Mesenchymal stem cell (in vitro differentiated cells and primary cell): ENCODE measurements at regions not wholly inside any gene's neighbourhood (a gene's known extent, or its start where the extent isn't known, plus 50 kb on each side); places are given as distances from the start of the nearest gene placed in this dataset.

Experiments
- DNase-seq: peaks from one replicate; pipeline ENCODE4 v3.0.0-alpha.2; 2013
- H2AFZ ChIP-seq: one replicate; pipeline ENCODE4 v1.6.1; 2013; ENCODE audit warnings: low read depth, mild to moderate bottlenecking, control low read depth, inconsistent platforms, low read length, moderate library complexity
- H2AK5ac ChIP-seq: 2 replicates; pipeline ENCODE4 v1.6.1; 2013; ENCODE audit warnings: low read length, moderate library complexity, mild to moderate bottlenecking, inconsistent platforms; ENCODE audit not compliant: severe bottlenecking
- H2BK120ac ChIP-seq: one replicate; pipeline ENCODE4 v1.6.1; 2013; ENCODE audit warnings: low read depth, mild to moderate bottlenecking, inconsistent platforms, low read length, moderate library complexity
- H2BK12ac ChIP-seq, 2 experiments: one replicate each; pipeline ENCODE4 v1.6.1; 2013; ENCODE audit warnings: inconsistent platforms in 2 of 2, low read length in 2 of 2, mild to moderate bottlenecking in 2 of 2, moderate library complexity in 2 of 2, control low read depth in 1 of 2
- H2BK15ac ChIP-seq: one replicate; pipeline ENCODE4 v1.6.1; 2013; ENCODE audit warnings: mild to moderate bottlenecking, low read depth, inconsistent platforms; ENCODE audit not compliant: poor library complexity, severe bottlenecking
- H2BK5ac ChIP-seq: 2 replicates; pipeline ENCODE4 v1.6.1; 2013; ENCODE audit warnings: low read depth, mild to moderate bottlenecking, low read length, control low read depth, inconsistent platforms; ENCODE audit not compliant: poor library complexity, severe bottlenecking
- H3K14ac ChIP-seq, 2 experiments: one replicate each; pipeline ENCODE4 v1.6.1; 2013; ENCODE audit warnings: inconsistent platforms in 2 of 2, low read length in 2 of 2, control low read depth in 1 of 2, mild to moderate bottlenecking in 1 of 2, moderate library complexity in 1 of 2
- H3K18ac ChIP-seq, 2 experiments: one replicate each; pipeline ENCODE4 v1.6.1; 2013; ENCODE audit warnings: inconsistent platforms in 2 of 2, low read length in 2 of 2, control low read depth in 1 of 2, low read depth in 1 of 2, mild to moderate bottlenecking in 1 of 2
- H3K23ac ChIP-seq, 2 experiments: one replicate each; pipeline ENCODE4 v1.6.1; 2013; ENCODE audit warnings: inconsistent platforms in 2 of 2, low read length in 2 of 2, mild to moderate bottlenecking in 2 of 2, moderate library complexity in 2 of 2, control low read depth in 1 of 2
- H3K27ac ChIP-seq: 2 replicates; pipeline ENCODE4 v1.5.1; 2013; ENCODE audit warnings: mild to moderate bottlenecking, moderate library complexity, low read length, control low read depth, inconsistent platforms; ENCODE audit not compliant: poor library complexity, severe bottlenecking
- H3K27me3 ChIP-seq, 2 experiments: 2 replicates each; pipeline versions ENCODE4 v1.6.1 to v1.7.0; 2013; ENCODE audit warnings: low read length in 2 of 2, mild to moderate bottlenecking in 2 of 2, moderate library complexity in 2 of 2, control low read depth in 1 of 2, inconsistent platforms in 1 of 2; ENCODE audit not compliant: control insufficient read depth in 1 of 2, insufficient read depth in 1 of 2
- H3K36me3 ChIP-seq, 2 experiments: 2 replicates each; pipeline versions ENCODE4 v1.6.1 to v1.7.0; 2013; ENCODE audit warnings: low read length in 2 of 2, control low read depth in 1 of 2, inconsistent platforms in 1 of 2, low read depth in 1 of 2, mild to moderate bottlenecking in 1 of 2; ENCODE audit not compliant: insufficient read depth in 2 of 2, control insufficient read depth in 1 of 2
- H3K4ac ChIP-seq, 2 experiments: one replicate each; pipeline ENCODE4 v1.6.1; 2013; ENCODE audit warnings: inconsistent platforms in 2 of 2, low read length in 2 of 2, mild to moderate bottlenecking in 2 of 2, moderate library complexity in 2 of 2, control low read depth in 1 of 2, low read depth in 1 of 2
- H3K4me1 ChIP-seq: 2 replicates; pipeline ENCODE4 v1.6.1; 2013; ENCODE audit warnings: low read depth, low read length, control low read depth; ENCODE audit not compliant: control insufficient read depth, insufficient read depth
- H3K4me2 ChIP-seq: 2 replicates; pipeline ENCODE4 v1.6.1; 2013; ENCODE audit warnings: low read length, mild to moderate bottlenecking, inconsistent platforms; ENCODE audit not compliant: poor library complexity, severe bottlenecking
- H3K4me3 ChIP-seq, 2 experiments: 2 replicates each; pipeline versions ENCODE4 v1.5.1 to v1.7.0; 2013; ENCODE audit warnings: low read length in 2 of 2, mild to moderate bottlenecking in 2 of 2, control low read depth in 1 of 2, low read depth in 1 of 2; ENCODE audit not compliant: insufficient read depth in 1 of 2
- H3K79me1 ChIP-seq: replicated peaks from 2 replicates; pipeline ENCODE4 v1.6.1; 2013; ENCODE audit warnings: mild to moderate bottlenecking, control low read depth, low read length, inconsistent platforms; ENCODE audit not compliant: poor library complexity, severe bottlenecking
- H3K9ac ChIP-seq: 2 replicates; pipeline ENCODE4 v1.7.0; 2013; ENCODE audit warnings: mild to moderate bottlenecking, low read length, moderate library complexity
- H3K9me3 ChIP-seq: 2 replicates; pipeline ENCODE4 v1.7.0; 2013; ENCODE audit warnings: mild to moderate bottlenecking, low read length; ENCODE audit not compliant: control insufficient read depth
- H4K8ac ChIP-seq: one replicate; pipeline ENCODE4 v1.6.1; 2013; ENCODE audit warnings: inconsistent platforms, mild to moderate bottlenecking, low read length, moderate library complexity
- H4K91ac ChIP-seq: one replicate; pipeline ENCODE4 v1.6.1; 2013; ENCODE audit warnings: mild to moderate bottlenecking, low read length, inconsistent platforms
- WGBS: methylation state at CpG from one replicate; pipeline ENCODE4 v1.1.7; 2013; ENCODE audit warnings: mixed read lengths; 5-methylcytosine and 5-hydroxymethylcytosine counted together

DNA sequence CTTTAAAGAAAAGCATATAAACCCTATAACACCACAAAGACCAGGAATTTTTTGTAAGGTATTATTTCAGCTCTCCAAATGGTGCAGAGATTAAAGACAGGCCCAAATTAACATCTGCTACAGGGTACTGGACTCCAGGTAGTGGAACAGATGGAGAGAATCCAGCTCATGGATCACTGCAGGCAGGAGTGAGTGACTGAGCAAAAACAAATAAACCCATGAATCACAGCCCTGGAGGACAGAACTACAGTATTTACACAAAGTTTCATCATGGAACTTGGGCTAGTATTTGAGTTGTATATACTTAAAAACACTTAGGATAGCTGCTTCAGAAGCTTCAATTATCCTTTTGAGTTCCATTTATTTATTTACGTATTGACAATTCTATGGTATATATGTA lies 132.8 kb upstream of the SPRY2 start:
- H3K9me3 ChIP-seq = no peaks in the 10 kb centered on the region
- H2BK12ac ChIP-seq = no peak overlapping the region
- no peak overlapping the region for H3K27ac ChIP-seq
- H2BK15ac ChIP-seq = no peak overlapping the region
- H3K9ac ChIP-seq = no peak overlapping the region
- no peaks in the 10 kb centered on the region for H3K27me3 ChIP-seq
- no peaks in the 10 kb centered on the region for H3K79me1 ChIP-seq
- H3K4me2 ChIP-seq = no peak overlapping the region
- H4K8ac ChIP-seq = no peak overlapping the region
- no peak overlapping the region for H3K4me3 ChIP-seq
- no peak overlapping the region for H2AK5ac ChIP-seq
- no peak overlapping the region for H2AFZ ChIP-seq
- no peak overlapping the region for H3K14ac ChIP-seq
- H3K4me1 ChIP-seq = peaks cover 1% of the 10 kb centered on the region
- no peaks in the 10 kb centered on the region for H3K36me3 ChIP-seq
- H2BK120ac ChIP-seq = no peak overlapping the region
- H4K91ac ChIP-seq = no peak overlapping the region
- no peak overlapping the region for H3K23ac ChIP-seq
- H3K18ac ChIP-seq = no peak overlapping the region
- no peak overlapping the region for H2BK5ac ChIP-seq
- no CpG with 5 or more reads among the region's 1 CpG for WGBS
- no peak overlapping the region for H3K4ac ChIP-seq
- DNase-seq = peak; percentile 72

DNA sequence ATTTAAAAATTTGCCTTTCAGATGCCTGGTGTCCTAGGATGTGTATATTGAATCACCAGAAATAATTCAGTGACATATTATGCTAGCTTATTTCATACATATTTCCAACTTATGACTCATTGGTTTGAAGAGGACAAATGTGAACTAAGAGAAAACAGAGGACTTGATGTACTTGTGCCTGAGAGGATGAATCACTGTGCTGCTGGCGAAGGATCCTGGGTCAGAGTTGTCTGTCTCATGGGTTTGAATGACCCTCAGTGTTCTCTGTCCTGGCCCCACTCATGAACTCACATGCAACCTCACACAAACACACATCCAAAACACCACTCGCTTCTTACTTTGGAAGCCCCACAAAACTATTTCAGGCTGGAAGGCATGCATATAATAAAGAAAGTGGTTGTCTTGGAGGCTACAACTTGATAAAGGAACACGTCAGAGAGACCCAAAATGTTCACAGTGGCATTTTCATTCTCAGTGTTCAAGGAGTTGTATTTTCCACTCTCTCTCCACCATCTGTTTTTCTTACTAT lies 129.0 kb upstream of the SPRY2 start:
- no peak overlapping the region for H3K14ac ChIP-seq
- no peaks in the 10 kb centered on the region for H3K79me1 ChIP-seq
- no peaks in the 10 kb centered on the region for H3K27me3 ChIP-seq
- H2BK15ac ChIP-seq = no peak overlapping the region
- WGBS = 0% methylated on average over 1 of the region's 3 CpGs
- H3K4ac ChIP-seq = no peak overlapping the region
- H3K23ac ChIP-seq = no peak overlapping the region
- no peaks in the 10 kb centered on the region for H3K36me3 ChIP-seq
- H4K91ac ChIP-seq = no peak overlapping the region
- peak overlapping the region in 1 of 2 experiments; percentile 51 for H3K4me3 ChIP-seq
- peaks cover 1% of the 10 kb centered on the region for H3K4me1 ChIP-seq
- no peak overlapping the region for H3K4me2 ChIP-seq
- no peaks in the 10 kb centered on the region for H3K9me3 ChIP-seq
- no peak overlapping the region for H2BK5ac ChIP-seq
- H2AFZ ChIP-seq = no peak overlapping the region
- peak; percentile 92 for DNase-seq
- H2BK120ac ChIP-seq = no peak overlapping the region
- H3K27ac ChIP-seq = no peak overlapping the region
- H2BK12ac ChIP-seq = no peak overlapping the region
- H4K8ac ChIP-seq = no peak overlapping the region
- no peak overlapping the region for H2AK5ac ChIP-seq
- H3K18ac ChIP-seq = peak overlapping the region in 1 of 2 experiments; percentile 72
- H3K9ac ChIP-seq = peak overlapping the region; percentile 57

DNA sequence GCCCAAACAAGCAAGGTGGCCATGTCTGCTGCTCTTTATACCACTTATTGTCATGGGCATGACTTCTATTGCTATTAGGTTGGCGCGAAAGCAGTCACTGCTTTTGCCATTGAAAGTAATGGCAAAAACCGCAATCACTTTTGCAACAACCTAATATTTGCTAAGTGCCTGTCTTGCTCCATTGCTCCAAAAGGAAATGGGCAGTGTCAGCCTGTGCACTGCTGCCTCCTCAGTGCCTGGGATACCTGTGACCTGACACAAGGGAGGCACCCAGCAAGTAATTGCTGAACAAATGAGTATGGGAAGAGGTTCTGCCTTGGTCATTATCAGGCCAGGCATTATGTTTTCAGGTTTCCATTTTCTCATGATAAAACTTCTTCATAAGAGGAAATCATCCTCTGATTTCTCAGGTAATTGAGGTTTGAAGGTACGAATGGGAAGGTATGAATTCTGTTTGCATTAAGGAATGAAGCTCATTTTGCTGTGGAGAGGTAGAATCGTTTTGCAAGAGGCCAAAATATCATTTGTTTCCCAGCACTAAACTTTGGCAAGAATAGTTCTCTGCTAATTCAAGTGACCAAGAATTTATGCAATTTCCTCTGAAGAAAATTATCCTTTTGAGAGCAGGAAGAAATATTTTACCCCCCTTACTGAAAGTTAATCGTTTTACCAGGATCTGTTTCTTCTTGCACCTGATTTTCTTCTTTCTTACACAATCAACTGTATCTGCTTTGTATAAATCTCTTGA lies 128.4 kb upstream of the SPRY2 start:
- H2AK5ac ChIP-seq = no peak overlapping the region
- 72% methylated on average over 5 of the region's 6 CpGs for WGBS
- no peak overlapping the region for H3K4me2 ChIP-seq
- peak overlapping the region; percentile 33 to 65 for H2BK12ac ChIP-seq
- H3K27me3 ChIP-seq = no peaks in the 10 kb centered on the region
- no peaks in the 10 kb centered on the region for H3K9me3 ChIP-seq
- H2BK5ac ChIP-seq = no peak overlapping the region
- H2AFZ ChIP-seq = peak overlapping the region; percentile 15
- H3K4me1 ChIP-seq = peaks cover 1% of the 10 kb centered on the region
- no peak overlapping the region for H4K8ac ChIP-seq
- peak; percentile 6 for DNase-seq
- peak overlapping the region; percentile 57 for H3K9ac ChIP-seq
- H3K36me3 ChIP-seq = no peaks in the 10 kb centered on the region
- peak overlapping the region in 1 of 2 experiments; percentile 51 for H3K4me3 ChIP-seq
- H2BK15ac ChIP-seq = no peak overlapping the region
- peak overlapping the region; percentile 40 to 79 for H3K18ac ChIP-seq
- peak overlapping the region; percentile 21 for H2BK120ac ChIP-seq
- no peak overlapping the region for H3K27ac ChIP-seq
- peak overlapping the region in 1 of 2 experiments; percentile 68 for H3K14ac ChIP-seq
- no peaks in the 10 kb centered on the region for H3K79me1 ChIP-seq
- peak overlapping the region; percentile 62 to 75 for H3K4ac ChIP-seq
- H3K23ac ChIP-seq = no peak overlapping the region
- peak overlapping the region; percentile 48 for H4K91ac ChIP-seq

- Histone ChIP-seq H3K4me1 (peaks cover 1% of the 10 kb centered on the region), H4K91ac (no peak overlapping the region), H2BK12ac (no peak overlapping the region), H3K27me3 (no peaks in the 10 kb centered on the region), H2BK120ac (no peak overlapping the region), H3K18ac (no peak overlapping the region), H2BK5ac (no peak overlapping the region), H2BK15ac (no peak overlapping the region), H3K79me1 (no peaks in the 10 kb centered on the region), H3K9me3 (no peaks in the 10 kb centered on the region), H3K4me2 (no peak overlapping the region), H3K14ac (no peak overlapping the region), H2AFZ (no peak overlapping the region), H3K9ac (no peak overlapping the region), H3K4me3 (no peak overlapping the region), H2AK5ac (no peak overlapping the region), H3K27ac (no peak overlapping the region), H3K23ac (no peak overlapping the region), H3K36me3 (no peaks in the 10 kb centered on the region), H3K4ac (no peak overlapping the region), H4K8ac (no peak overlapping the region)
- DNase-seq = no peak
- WGBS = 88% methylated on average over 1 of the region's 2 CpGs
These were observed 124.4 kb upstream of the SPRY2 start for GRCh38 chr13:80465321-80465720.
